ENCODE measurements at regions not wholly inside any gene's neighbourhood (a gene's known extent, or its start where the extent isn't known, plus 50 kb on each side); places are given as distances from the start of the nearest gene placed in this dataset.

- TF ChIP-seq CTCF (IDR thresholded peaks at IDR 0.05) (peak in 5 of 6 experiments; percentile 28 to 62 (median 40)), POLR2A (IDR thresholded peaks at IDR 0.05) (no peak)
Measured at GRCh38 chr3:117439812-117440211, 730.2 kb downstream of the TUSC7 start.

All from adrenal gland (tissue), 5 donors.